ENCODE measurements at regions not wholly inside any gene's neighbourhood (a gene's known extent, or its start where the extent isn't known, plus 50 kb on each side); places are given as distances from the start of the nearest gene placed in this dataset.

- no peak overlapping the region for H3K4me2 ChIP-seq (ENCODE audit: insufficient read depth, low read length)
- H3K9me1 ChIP-seq (replicated peaks; ENCODE audit: control insufficient read depth, extremely low read depth, insufficient read depth, low read length), result no peaks in the 10 kb centered on the region
- no peak for DNase-seq (ENCODE audit: low read depth, low spot score)
- H3K27me3 ChIP-seq (ENCODE audit: control insufficient read depth in 2 of 2, insufficient read depth in 2 of 2, low read length in 2 of 2), result no peaks in the 10 kb centered on the region
- H3K4me3 ChIP-seq (replicated peaks in 1 of 3; ENCODE audit: insufficient read depth in 1 of 3, low read depth in 1 of 3, low read length in 3 of 3), result no peak overlapping the region
- H4K20me1 ChIP-seq (replicated peaks; ENCODE audit: control insufficient read depth, extremely low read depth, insufficient read depth, low read length), result no peaks in the 10 kb centered on the region
- no peaks in the 10 kb centered on the region for H3K9me3 ChIP-seq (replicated peaks; ENCODE audit: control insufficient read depth, insufficient read depth, low read length)
- dilution Hi-C loops (cut with MboI; ENCODE audit: extremely low pct_ligation_motif_present, low sequenced_read_pairs), result no loop called here
- H3K36me3 ChIP-seq (ENCODE audit: control insufficient read depth in 2 of 2, extremely low read depth in 1 of 2, insufficient read depth in 2 of 2, low read length in 2 of 2), result no peaks in the 10 kb centered on the region
- H3K79me2 ChIP-seq (ENCODE audit: control insufficient read depth, insufficient read depth, low read length), result no peaks in the 10 kb centered on the region
- TF ChIP-seq POLR2AphosphoS5 (IDR thresholded peaks at IDR 0.05; ENCODE audit: insufficient read depth, low read depth, low read length) (no peak), CTCF (IDR thresholded peaks at IDR 0.05; ENCODE audit: extremely low read depth in 1 of 2, insufficient read depth in 1 of 2, low read depth in 1 of 2, low read length in 2 of 2) (no peak), POLR2A (IDR thresholded peaks at IDR 0.05; ENCODE audit: low read depth, low read length) (no peak), MAX (IDR thresholded peaks at IDR 0.05; ENCODE audit: insufficient read depth, insufficient read length) (no peak), FOS (IDR thresholded peaks at IDR 0.05; ENCODE audit: borderline replicate concordance, insufficient read depth, low read length) (no peak), MYC (IDR thresholded peaks at IDR 0.05; ENCODE audit: low read depth, low read length) (no peak), JUN (IDR thresholded peaks at IDR 0.05; ENCODE audit: borderline replicate concordance, insufficient read depth, insufficient read length, low read depth) (no peak), GATA2 (IDR thresholded peaks at IDR 0.05; ENCODE audit: insufficient read depth, insufficient read length, low read depth, low read length) (no peak), EZH2 (IDR thresholded peaks at IDR 0.05; ENCODE audit: borderline replicate concordance, low read depth, low read length, severe bottlenecking) (no peak)
- no peak for FAIRE-seq
- BruUV-seq (replicated peaks), result no TSS peak
- intact Hi-C loops (cut with micrococcal nuclease), result no loop called here
- ChIA-PET CTCF (no interaction called here), POLR2A (no interaction called here)
- no peak overlapping the region for H3K9ac ChIP-seq (replicated peaks; ENCODE audit: extremely low read depth, insufficient read depth, low read length)
- no peak overlapping the region for H3K27ac ChIP-seq (ENCODE audit: insufficient read depth, low read depth, low read length)
- no peaks in the 10 kb centered on the region for H3K4me1 ChIP-seq (ENCODE audit: control insufficient read depth, extremely low read depth, insufficient read depth, low read length)
- H2AFZ ChIP-seq (ENCODE audit: low read depth, low read length), result no peak overlapping the region
These were observed 622.3 kb upstream of the PTPRD start for GRCh38 chr9:11235061-11235460.
